Activated CD4-positive, alpha-beta T cell treated with anti-CD3 and anti-CD28 coated beads, Interleukin-2, amount 50 U/mL, for 48 hours (primary cell): ENCODE measurements at regions not wholly inside any gene's neighbourhood (a gene's known extent, or its start where the extent isn't known, plus 50 kb on each side); places are given as distances from the start of the nearest gene placed in this dataset.
"Not testable (repeated sequence)": the region's sequence is repeated elsewhere in the genome, so short reads cannot be mapped to it uniquely, and the experiment has no call there.

Experiments used
- DNase-seq, 2 experiments: peaks; one replicate each; pipeline ENCODE4 v3.0.0-alpha.2; 2020

DNA sequence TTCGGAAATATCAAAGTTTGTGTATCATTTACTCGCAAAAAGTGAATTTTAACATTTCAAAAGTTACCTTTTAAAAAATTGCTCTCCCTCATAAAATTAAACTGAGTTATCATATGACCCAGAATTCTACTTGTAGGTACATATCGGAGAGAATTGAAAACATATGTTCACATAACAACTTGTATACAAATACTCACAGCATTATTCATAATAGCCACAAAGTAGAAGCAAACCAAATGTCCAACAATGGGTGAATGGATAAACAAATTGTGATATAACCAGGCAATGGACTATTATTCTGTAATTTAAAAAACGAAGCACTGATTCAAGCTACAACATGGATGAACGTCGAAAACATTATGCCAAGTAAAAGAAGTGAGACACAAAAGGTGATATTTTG is 412.0 kb upstream of the TCF4 start:
- no peak for DNase-seq

DNA sequence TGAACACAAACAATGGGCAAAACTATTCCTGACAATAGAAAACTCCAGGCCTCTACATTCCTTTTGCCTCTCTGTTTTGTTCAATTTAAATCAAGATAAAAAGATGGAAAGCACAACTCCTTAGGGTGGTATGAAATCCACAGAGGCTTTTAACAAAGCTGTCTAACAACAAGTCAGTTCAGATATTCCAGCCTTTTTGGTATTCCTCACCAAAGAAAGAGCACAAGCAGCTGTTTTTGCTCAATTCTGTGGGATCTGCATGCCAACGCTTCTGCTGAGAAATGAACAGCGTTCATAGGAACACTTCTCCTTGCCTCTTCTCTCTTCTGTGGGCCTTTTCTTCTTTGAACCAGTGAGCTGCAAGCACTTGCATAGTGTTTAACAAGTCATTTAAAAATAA is 411.6 kb upstream of the TCF4 start:
- DNase-seq = no peak

GRCh38 chr18:55998801-55999385 is 410.9 kb upstream of the TCF4 start:
- DNase-seq = no peak

DNA sequence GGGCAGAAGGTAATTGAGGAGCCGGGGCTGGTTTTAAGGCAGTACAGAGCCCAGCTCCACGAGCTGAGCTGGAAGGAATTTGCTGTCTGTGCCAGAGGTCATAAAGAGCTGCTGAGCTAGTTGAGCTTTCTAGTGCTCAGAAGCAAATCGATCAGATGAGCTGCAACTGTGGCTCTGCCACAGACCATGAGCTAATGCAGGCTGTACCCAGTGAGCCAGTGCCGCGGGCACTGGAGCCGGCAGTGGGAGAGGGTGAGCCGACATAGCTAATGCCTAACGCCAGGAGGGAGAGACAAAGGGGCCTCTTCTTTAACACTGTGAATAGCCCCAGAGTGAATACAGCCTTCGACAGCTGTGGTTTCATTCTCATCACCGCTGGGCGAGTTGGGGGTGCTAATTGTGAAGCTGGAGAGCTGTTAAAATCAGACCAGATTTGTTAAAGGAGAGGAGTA is 410.1 kb upstream of the TCF4 start:
- no peak for DNase-seq

DNA sequence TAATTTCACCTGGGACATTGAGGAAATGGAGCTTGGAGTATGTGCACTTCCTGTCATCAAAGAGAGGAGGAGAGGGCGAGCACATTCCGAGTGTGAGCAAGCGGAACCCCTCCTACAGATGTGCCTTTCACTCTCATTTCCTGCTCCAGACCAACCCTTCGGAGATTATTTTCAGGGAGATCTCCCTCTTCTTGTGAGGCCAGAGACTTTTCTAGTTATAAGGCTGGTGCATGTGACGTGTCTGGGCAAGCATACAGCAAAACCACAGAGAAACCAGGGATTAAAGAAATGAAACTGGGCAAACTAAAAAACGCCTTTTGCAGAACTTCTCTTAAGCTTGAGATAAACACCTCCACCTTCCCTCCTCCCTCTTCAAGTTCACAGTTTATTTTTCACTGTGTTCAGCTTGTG is 409.2 kb upstream of the TCF4 start:
- no peak for DNase-seq

DNA sequence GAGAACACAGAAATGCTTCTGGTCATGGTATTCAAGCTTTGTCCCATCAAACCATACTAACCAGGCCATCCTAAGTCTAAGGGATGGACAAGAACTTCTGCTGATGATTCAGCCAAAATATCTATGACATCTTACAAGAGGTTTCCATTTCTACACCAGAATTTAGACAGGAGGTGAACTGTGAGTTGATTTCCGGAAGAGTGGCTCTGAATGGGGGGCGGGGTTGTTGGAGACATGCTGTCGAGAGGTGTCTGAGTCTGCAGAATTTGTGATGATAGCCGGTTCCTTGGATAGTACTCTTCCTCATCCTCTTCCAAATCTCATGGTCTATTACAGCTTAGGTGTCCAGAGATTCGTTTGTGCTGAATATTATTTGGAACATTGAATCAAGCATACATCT is 408.7 kb upstream of the TCF4 start:
- DNase-seq = no peak

GRCh38 chr18:55990186-55990585 is 402.2 kb upstream of the TCF4 start:
- no peak for DNase-seq

- no peak for DNase-seq
Observed at GRCh38 chr18:55988537-55988936, 400.5 kb upstream of the TCF4 start.

- DNase-seq = no peak
Observed at GRCh38 chr18:55983433-55983832, 395.4 kb upstream of the TCF4 start.

DNA sequence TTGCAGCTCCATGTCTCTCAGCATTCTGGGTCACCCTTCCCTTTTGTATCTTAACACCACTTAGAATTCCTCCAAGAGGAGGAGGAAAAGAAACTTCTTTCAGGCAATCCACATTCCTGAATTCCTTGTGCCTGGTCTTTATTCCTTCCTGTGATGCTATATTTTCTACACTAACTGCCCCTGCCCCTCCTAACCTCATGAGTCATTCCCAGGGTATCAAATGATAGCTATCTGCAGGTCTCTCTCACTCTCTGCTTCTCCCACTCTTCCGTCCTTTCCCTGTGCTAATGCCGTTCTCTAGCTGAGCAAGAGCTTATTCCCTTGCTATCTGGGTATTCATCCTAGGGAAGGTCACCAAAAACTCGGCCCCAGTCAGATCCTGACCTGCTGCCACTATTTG is 395.0 kb upstream of the TCF4 start:
- no peak for DNase-seq

- DNase-seq = no peak
Observed at GRCh38 chr18:55981712-55982475, 393.9 kb upstream of the TCF4 start.

DNA sequence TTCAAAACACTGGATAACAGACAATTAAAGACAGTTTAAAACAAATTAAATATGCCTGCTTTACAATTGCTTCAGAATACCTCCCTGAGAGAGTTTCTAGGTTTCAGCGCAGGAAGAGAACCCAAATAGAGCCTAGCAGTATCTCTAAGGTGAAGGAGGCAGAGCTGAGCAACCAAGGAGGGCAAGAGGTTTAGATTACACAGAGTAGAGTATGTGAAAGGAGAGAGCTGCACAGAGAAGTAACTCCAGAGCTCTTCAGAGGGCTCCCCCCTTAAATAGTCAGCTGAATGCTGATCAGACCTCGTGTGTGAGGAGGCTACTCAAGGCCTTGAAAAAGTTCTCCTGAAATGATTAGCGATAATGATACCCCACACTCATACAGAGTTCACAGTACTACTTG is 386.5 kb upstream of the TCF4 start:
- no peak for DNase-seq

DNA sequence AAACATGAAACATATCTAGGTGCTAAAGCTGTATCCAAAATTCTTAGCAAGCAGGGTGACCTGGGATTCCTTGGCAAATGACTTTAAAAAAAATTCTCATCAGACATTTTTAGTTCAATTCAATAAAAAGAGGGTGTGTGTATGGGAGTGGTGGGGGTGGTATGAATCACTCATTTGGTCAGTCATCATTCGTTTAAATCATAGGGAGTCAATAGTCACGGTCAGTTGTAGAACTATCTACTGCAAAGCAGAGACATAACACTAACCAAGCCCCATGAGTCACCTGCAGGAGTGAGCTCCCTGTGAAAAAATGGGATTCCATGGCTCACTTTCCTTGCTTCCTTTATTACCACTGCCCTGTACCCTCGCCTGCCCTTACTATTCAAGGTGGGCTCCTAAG is 380.6 kb upstream of the TCF4 start:
- no peak for DNase-seq

DNA sequence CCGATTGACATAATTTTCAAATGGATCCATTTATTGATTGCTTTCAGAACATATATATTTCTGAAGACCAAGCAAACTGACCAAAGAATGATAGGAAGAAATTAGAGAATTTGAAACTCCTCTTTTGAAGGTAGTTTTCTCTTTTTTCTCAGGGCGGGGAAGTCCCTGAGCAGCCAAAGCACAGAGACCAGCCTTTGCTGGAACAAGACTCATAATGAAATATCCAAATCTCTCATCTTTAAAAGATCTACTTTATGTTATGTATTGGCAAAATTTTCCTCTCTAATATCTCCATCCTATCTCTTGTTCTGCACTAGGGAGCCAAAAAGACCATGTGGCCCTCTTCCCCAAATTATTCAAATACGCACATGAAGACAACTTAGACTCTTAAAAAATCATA is 379.0 kb upstream of the TCF4 start:
- DNase-seq = no peak

DNA sequence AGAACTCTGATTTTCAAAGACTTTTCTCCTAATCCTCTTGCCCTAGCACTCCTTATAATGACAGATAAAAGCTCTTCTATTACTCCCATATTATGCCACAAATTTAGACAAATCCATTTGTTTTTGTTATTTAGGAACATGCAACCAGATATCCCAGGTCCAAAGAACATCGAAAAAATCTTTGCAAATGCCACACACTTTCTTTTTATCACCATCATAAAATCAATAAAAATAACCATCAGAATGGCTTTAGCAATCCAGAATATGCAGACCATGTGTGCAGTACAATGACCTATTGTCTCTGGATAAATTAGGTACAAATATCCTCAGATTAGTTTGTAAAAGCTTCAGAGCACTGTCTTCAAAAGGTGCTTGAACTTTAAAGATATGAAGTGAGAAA is 376.2 kb upstream of the TCF4 start:
- no peak for DNase-seq

GRCh38 chr18:55953326-55953725 is 365.3 kb upstream of the TCF4 start:
- no peak for DNase-seq

- DNase-seq = not testable (repeated sequence)
Observed at GRCh38 chr18:55951738-55952137, 363.7 kb upstream of the TCF4 start.

- DNase-seq = no peak
Observed at GRCh38 chr18:55950379-55951166, 362.6 kb upstream of the TCF4 start.

DNA sequence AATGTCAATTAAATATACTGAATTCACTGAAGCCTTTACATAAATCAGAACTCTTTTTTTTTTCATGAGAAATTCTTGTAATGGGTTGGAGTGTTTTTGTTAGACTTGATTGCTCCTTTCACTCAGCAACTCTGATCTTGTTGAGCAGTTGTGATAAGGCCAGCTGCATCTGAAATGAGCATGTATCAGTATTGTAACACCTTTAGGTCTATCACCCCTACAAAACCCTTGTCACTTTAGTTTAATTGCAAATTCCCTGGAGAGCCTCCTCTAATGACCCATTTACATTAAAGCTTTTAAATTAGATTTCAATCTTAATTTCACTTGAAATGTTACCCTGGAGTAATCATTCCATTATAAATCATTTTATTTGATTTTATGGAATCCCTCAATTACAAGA is 346.8 kb upstream of the TCF4 start:
- no peak for DNase-seq

- DNase-seq = no peak
Observed at GRCh38 chr18:55932675-55933074, 344.7 kb upstream of the TCF4 start.

- DNase-seq = no peak
Observed at GRCh38 chr18:55927831-55928230, 339.8 kb upstream of the TCF4 start.

DNA sequence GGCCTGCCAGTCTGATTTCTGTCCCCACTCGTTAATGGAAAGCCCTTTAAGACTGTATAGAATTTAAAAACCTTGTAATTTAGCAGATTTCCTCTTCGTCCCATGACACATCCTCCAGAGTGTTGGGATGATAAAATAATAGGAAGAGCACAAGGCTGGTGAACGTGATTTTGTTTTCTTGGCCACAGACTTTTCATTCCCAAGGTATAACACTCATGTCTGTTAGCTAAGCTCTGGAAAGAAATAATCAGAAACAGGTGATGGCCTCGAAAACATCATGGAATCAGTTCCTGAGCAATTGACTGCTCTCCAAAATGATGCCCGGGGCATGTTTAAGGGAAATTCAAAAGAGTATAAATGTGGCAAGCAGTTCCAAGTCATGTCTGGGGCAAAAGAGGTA is 337.8 kb upstream of the TCF4 start:
- no peak for DNase-seq

DNA sequence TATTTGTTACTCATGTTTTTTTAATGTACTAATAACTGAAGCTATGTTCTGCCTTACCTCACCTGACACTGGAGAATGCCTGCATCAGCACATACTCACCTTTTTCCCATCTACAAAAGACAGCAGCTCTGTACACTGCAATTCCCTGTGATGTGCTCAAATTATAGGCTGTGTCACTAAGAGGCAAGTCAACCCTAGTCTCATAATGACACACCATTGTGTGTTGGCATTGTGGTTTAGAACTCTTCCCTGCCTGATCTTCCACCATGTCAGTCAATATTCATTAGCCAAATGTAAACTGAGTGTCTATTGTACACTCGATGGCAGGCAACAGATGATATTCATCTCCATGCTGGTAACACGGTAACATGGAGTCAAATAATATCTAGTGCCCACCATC is 332.1 kb upstream of the TCF4 start:
- no peak for DNase-seq

GRCh38 chr18:55918444-55918843 is 330.5 kb upstream of the TCF4 start:
- no peak for DNase-seq
